ENCODE measurements at regions not wholly inside any gene's neighbourhood (a gene's known extent, or its start where the extent isn't known, plus 50 kb on each side); places are given as distances from the start of the nearest gene placed in this dataset.
A peak's percentile ranks its signal among the peaks of the same experiment; 100 is the strongest.

- peak in 39 of 56 donors; percentile 7 to 73 (median 29) for DNase-seq
Measured at GRCh38 chr1:244341455-244342450, 110.0 kb downstream of the ADSS2 start.

GRCh38 chr1:244344001-244344400 lies 107.7 kb downstream of the ADSS2 start:
- DNase-seq = no peak

DNA sequence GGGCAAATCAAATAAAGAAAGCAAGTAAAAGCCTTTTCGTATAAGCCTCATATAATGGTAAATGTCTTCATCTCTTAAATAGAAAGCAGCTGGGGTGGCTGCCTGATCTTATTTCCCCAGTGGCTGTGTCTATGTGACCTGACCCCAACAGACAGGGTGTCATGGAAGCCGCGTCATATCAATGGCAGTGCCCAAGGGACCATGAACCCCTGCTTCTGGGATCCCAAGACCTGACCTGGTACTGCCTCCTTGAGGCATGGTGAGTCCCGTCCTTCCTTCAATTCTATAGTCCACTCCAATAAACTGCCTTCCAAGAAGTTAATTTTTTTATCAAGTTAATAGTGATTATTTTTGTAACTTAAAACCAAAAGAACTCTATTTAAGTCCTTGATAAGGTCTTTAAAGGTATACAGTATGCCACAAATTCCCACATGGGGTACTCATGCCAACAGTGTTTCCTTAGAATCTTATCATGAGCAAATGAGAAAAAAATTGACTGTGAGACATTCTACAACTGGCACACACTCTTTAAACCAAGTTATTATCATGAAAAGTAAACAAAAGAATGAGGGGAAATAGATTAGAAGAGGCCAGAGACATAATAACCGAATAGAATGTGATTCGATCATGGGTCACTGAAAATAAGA lies 104.6 kb downstream of the ADSS2 start:
- DNase-seq = no peak

DNA sequence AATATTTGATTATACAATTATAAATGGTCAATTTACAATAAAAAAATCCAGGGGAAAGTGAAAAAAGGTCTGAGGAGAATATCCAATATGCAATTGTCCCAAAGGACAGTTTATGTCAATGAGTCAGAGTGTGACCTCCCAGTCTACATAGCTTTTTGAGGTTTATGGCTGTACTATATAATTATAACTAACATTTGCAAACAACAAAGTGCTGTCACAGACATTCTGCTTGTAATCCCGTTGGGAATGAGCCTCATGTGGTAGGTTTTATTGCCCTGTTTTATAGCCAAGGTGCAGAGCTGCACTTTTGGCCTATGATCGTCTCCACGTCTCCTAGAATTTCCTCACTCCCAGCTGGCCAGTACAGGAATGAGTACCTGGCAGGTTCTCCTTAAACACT lies 103.8 kb downstream of the ADSS2 start:
- DNase-seq = no peak

DNA sequence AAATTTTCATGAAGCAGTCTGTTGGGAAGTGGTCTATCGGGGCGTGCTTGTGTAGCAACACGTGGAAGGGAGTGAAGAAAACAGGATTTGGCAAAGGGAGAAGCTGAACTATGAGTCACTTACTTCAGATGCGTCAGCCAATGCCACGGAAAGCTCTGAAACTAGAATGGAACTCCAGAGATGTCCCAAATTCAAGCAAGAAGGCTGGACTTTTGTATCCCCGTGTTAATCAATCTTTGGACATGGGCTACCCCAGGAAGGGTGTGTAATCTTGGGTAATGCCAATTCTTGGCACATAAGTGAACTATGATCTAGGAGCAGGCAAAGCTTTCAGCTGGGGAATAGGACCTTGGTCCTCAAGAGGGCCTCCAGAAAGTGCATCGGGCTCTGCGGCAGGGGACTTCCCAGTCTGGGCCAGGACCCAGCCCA lies 102.6 kb downstream of the ADSS2 start:
- DNase-seq = no peak

DNA sequence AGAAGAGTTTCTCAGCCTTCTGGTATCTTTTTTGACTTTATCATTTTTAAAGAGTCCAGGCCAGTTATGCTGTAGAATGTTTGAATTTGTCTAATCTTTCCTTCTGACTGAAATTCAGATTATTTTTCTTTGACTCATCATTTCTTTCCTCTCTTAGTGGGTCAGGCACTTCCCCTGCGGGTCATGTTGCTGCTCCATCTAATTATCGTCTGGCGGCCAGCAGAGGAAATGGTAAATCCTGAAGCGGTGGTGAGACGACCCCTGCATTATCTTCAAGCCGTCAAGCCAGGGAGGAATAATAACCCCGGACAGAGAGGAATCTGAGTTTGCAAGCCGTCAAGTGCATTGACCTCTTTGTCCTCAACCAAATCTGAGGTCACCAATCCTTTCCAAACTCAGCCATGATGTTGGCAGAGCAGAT lies 102.1 kb downstream of the ADSS2 start:
- no peak for DNase-seq

DNA sequence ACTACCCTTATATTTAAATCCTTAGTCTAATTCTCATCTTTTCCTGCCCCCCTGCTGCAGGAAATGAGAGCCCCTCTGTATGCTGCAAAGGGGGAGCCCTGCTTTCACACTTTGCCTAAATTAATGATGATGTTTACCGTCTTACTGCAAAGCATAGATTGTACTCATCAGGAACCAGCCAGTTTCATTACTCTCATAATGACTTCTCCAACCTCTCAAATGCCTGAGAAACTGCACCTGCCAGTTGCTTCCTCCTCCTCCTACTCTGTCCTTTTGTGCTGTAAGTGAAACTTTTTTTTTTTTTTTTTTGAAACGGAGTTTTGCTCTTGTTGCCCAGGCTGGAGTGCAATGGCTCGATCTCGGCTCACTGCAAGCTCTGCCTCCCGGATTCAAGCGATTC lies 101.7 kb downstream of the ADSS2 start:
- no peak for DNase-seq

DNA sequence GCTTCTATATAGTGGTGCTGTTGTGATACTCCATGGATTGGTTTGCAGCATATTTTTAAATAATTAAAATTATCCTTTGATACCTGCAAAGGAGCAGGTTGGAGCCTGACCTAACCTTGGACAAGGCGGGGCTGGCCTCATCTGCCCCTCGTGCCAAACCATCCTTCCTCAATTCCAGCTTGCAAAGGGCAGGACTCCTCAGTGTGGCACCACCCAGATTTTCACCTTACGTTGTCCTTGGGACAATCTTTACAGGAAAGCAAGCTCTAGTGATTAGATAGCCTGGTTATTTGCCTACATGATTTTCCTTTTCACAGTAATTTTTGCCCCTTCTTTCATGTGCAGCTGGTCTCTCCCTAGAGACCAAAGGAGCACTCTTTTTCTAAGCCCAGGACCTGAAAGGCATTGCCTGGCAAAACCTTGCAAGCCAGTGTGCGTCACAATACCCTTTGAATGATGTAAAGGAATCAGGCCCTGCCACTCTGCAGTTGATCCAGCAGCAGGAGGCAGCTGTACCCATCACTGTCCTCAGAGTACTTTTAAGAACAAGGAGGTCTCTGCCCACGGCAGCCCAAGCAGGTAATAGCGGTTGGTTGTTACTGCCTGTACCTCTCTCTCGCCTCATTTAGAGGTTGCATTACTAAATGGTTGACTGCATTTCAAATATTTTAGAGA lies 99.4 kb downstream of the ADSS2 start:
- DNase-seq = no peak

DNA sequence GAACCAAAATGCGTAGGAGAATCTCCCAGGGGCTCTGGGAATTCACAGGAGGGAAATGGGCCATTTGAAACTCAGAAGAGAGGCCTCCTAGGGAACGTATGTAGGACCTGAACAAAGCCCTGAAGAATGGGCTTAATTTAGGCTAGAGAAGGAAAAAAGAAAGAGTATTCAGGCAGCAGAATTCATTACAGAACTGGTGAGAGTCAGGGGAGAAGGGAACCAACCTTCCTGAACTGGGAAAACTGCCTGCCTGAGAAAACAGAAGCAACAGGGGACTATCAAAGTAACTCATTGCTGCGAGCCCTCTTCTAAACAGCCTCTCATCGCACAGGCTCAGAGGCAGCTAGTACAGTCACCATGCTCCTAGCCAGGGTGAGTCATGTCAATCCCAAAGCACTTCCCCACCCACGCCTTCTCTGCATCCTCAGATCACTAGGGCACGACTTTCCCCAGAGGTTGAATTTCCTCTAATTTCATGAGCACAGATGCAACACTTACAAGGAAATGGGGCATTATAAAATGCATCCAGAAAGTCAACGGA lies 98.1 kb downstream of the ADSS2 start:
- peak in 31 of 56 donors; percentile 2 to 74 (median 30) for DNase-seq

- DNase-seq = no peak
Measured at GRCh38 chr1:244354810-244355278, 96.9 kb downstream of the ADSS2 start.

- DNase-seq = no peak
Measured at GRCh38 chr1:244356376-244356775, 95.3 kb downstream of the ADSS2 start.

Data from nucleus accumbens (tissue), 56 donors.